ENCODE measurements at regions not wholly inside any gene's neighbourhood (a gene's known extent, or its start where the extent isn't known, plus 50 kb on each side); places are given as distances from the start of the nearest gene placed in this dataset.

- no peak for DNase-seq (ENCODE audit: low read depth)
- TF ChIP-seq CTCF (conservative IDR thresholded peaks at IDR 0.05; ENCODE audit: low read depth, low read length) = no peak
- H3K4me3 ChIP-seq (ENCODE audit: low read length) = no peak overlapping the region
These were observed 50.6 kb upstream of the IKZF2 start for GRCh38 chr2:213202011-213202410.

- DNase-seq (ENCODE audit: low read depth) = no peak
- no peak overlapping the region for H3K4me3 ChIP-seq (ENCODE audit: low read length)
- no peak for TF ChIP-seq CTCF (conservative IDR thresholded peaks at IDR 0.05; ENCODE audit: low read depth, low read length)
These were observed 54.5 kb upstream of the IKZF2 start for GRCh38 chr2:213205944-213206343.

- no peak for DNase-seq (ENCODE audit: low read depth)
- TF ChIP-seq CTCF (conservative IDR thresholded peaks at IDR 0.05; ENCODE audit: low read depth, low read length) = no peak
These were observed 61.8 kb upstream of the IKZF2 start for GRCh38 chr2:213213186-213213585.

GRCh38 chr2:213214209-213214608 is 62.8 kb upstream of the IKZF2 start:
- peak overlapping the region; percentile 38 for H3K4me3 ChIP-seq (ENCODE audit: low read length)
- peak; percentile 7 for TF ChIP-seq CTCF (conservative IDR thresholded peaks at IDR 0.05; ENCODE audit: low read depth, low read length)
- DNase-seq (ENCODE audit: low read depth) = no peak

More at GRCh38 chr2:213213186-213213585, 61.8 kb upstream of the IKZF2 start:
- no peak overlapping the region for H3K4me3 ChIP-seq (ENCODE audit: low read length)

GRCh38 chr2:213216461-213216860 is 65.0 kb upstream of the IKZF2 start:
- DNase-seq (ENCODE audit: low read depth) = no peak
- TF ChIP-seq CTCF (conservative IDR thresholded peaks at IDR 0.05; ENCODE audit: low read depth, low read length) = no peak

GRCh38 chr2:213219816-213220215 is 64.4 kb upstream of the SPAG16 start:
- no peak overlapping the region for H3K4me3 ChIP-seq (ENCODE audit: low read length)
- no peak for TF ChIP-seq CTCF (conservative IDR thresholded peaks at IDR 0.05; ENCODE audit: low read depth, low read length)
- no peak for DNase-seq (ENCODE audit: low read depth)

More at GRCh38 chr2:213216461-213216860, 65.0 kb upstream of the IKZF2 start:
- H3K4me3 ChIP-seq (ENCODE audit: low read length) = no peak overlapping the region

- no peak overlapping the region for H3K4me3 ChIP-seq (ENCODE audit: low read length)
- DNase-seq (ENCODE audit: low read depth) = no peak
- TF ChIP-seq CTCF (conservative IDR thresholded peaks at IDR 0.05; ENCODE audit: low read depth, low read length) = no peak
These were observed 63.2 kb upstream of the SPAG16 start for GRCh38 chr2:213220967-213221603.
